ENCODE measurements at regions not wholly inside any gene's neighbourhood (a gene's known extent, or its start where the extent isn't known, plus 50 kb on each side); places are given as distances from the start of the nearest gene placed in this dataset.

DNA sequence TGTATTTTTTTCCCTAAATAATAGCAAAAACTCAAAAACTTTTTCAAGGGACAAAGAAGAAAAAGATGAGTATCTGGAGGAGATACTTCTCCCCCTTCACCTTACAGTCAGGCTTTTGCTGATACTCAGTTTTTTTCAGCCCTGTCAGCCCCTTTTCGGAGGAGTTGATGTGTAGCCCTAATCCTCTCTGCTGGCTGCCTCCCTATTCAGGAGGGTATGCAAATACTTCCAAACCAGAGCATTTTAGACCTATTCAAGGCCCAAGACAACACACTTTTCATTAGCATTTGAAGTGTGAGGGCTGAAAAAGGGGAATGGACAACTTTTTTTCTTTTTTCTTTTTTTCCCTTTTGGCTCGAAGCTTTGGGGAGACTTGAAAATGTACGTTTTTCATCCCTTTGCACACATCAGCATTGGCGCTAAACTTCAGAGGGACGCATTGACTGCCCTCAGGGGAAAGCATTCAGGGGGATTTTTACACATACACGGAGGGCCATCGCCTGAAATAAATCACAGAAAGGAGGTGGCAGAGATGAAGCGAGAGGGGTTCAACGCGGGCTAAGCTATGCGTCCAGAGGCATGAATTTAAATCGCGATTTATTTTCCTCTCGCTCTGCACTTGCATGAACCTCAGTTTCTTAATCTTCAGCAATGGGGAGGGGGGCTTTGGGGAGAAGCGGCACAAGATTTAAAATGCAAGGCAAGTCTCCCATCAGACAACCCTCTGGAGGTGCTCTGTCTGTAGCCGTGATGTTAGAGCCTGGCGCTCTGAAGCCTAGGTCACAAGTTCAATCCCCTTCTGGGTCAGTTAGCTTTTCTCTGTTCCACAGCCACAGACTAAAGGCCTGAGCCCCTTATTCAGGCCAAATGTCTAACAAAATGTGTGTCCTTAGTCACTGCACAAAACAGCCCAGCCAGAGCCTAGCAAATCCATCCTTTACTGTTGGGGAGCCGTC is 86.3 kb downstream of the ASCL1 start:
- Histone ChIP-seq H4K20me1 (ENCODE audit: insufficient read depth) (no peaks in the 10 kb centered on the region), H3F3A (replicated peaks; ENCODE audit: insufficient read depth) (no peaks in the 10 kb centered on the region), H3K79me2 (ENCODE audit: insufficient read depth) (no peaks in the 10 kb centered on the region), H3K4me2 (no peak overlapping the region), H3K4me3 (ENCODE audit: low read depth in 2 of 2, low read length in 1 of 2) (no peak overlapping the region), H3K27ac (ENCODE audit: low read depth in 2 of 2, low read length in 1 of 2) (no peak overlapping the region; a peak in 1 of 4 replicates), H3K9ac (no peak overlapping the region), H3K36me3 (replicated peaks in 1 of 2; ENCODE audit: control insufficient read depth in 1 of 2, insufficient read depth in 2 of 2, low read length in 1 of 2) (no peaks in the 10 kb centered on the region), H3K4me1 (ENCODE audit: control insufficient read depth in 1 of 2, insufficient read depth in 2 of 2, low read depth in 1 of 2, low read length in 1 of 2) (no peaks in the 10 kb centered on the region; a peak in 1 of 4 replicates), H3K9me3 (no peaks in the 10 kb centered on the region), H3K9me2 (no peaks in the 10 kb centered on the region), H2AFZ (ENCODE audit: low read depth) (no peak overlapping the region), H3K27me3 (ENCODE audit: insufficient read depth) (no peaks in the 10 kb centered on the region)
- 63% methylated on average over 18 of the region's 18 CpGs for WGBS (ENCODE audit: low lambda C conversion rate)
- DNase-seq, result no peak
- ChIA-PET POLR2A (no interaction called here), CTCF (interaction anchor here (0.6 kb wide), 1 partner anchor 140 kb away, joined by 3 read pairs; no protein-coding TSS in a partner anchor)
- TF ChIP-seq GABPA (IDR thresholded peaks at IDR 0.05; ENCODE audit: low read depth), result no peak
- no peak for TF ChIP-seq TEAD4 (IDR thresholded peaks at IDR 0.05; ENCODE audit: borderline replicate concordance, insufficient read depth)
- TF ChIP-seq NRF1 (IDR thresholded peaks at IDR 0.05; ENCODE audit: low read depth, low read length), result no peak
- no peak for TF ChIP-seq YY1 (IDR thresholded peaks at IDR 0.05; ENCODE audit: low read depth)
- TF ChIP-seq TAF1 (IDR thresholded peaks at IDR 0.05; ENCODE audit: borderline replicate concordance, low read depth, low read length), result no peak
- TF ChIP-seq TCF12 (IDR thresholded peaks at IDR 0.05), result no peak
- TF ChIP-seq POLR2AphosphoS5 (IDR thresholded peaks at IDR 0.05; ENCODE audit: low read depth, low read length), result no peak
- TF ChIP-seq MEF2A (IDR thresholded peaks at IDR 0.05; ENCODE audit: borderline replicate concordance, low read depth), result no peak
- TF ChIP-seq FOSL2 (IDR thresholded peaks at IDR 0.05; ENCODE audit: borderline replicate concordance, low read depth), result no peak
- TF ChIP-seq FOXJ3 (CRISPR knock-in tag; IDR thresholded peaks at IDR 0.05), result no peak

- H3K4me1 ChIP-seq (ENCODE audit: control insufficient read depth in 1 of 2, insufficient read depth in 2 of 2, low read depth in 1 of 2, low read length in 1 of 2), result peaks cover 0 to 2% of the 10 kb centered on the region in 2 experiments; a peak in 2 of 4 replicates
- no peak for DNase-seq
- no peaks in the 10 kb centered on the region for H3K27me3 ChIP-seq (ENCODE audit: insufficient read depth)
- no peaks in the 10 kb centered on the region for H3F3A ChIP-seq (replicated peaks; ENCODE audit: insufficient read depth)
- CTCF ChIA-PET, result no interaction called here
- no peaks in the 10 kb centered on the region for H3K9me2 ChIP-seq
- no peak overlapping the region for H3K9ac ChIP-seq
- no peak overlapping the region for H3K4me2 ChIP-seq
- no peaks in the 10 kb centered on the region for H3K36me3 ChIP-seq (replicated peaks in 1 of 2; ENCODE audit: control insufficient read depth in 1 of 2, insufficient read depth in 2 of 2, low read length in 1 of 2)
- no peaks in the 10 kb centered on the region for H3K79me2 ChIP-seq (ENCODE audit: insufficient read depth)
- TF ChIP-seq FOSL2 (IDR thresholded peaks at IDR 0.05; ENCODE audit: borderline replicate concordance, low read depth) (no peak), FOXM1 (IDR thresholded peaks at IDR 0.05; ENCODE audit: low read depth) (no peak)
- POLR2A ChIA-PET, result no interaction called here
- H4K20me1 ChIP-seq (ENCODE audit: insufficient read depth), result no peaks in the 10 kb centered on the region
- no peak overlapping the region for H3K27ac ChIP-seq (ENCODE audit: low read depth in 2 of 2, low read length in 1 of 2)
- H2AFZ ChIP-seq (ENCODE audit: low read depth), result no peak overlapping the region
- WGBS (ENCODE audit: low lambda C conversion rate), result 18% methylated on average over 3 of the region's 3 CpGs
- H3K9me3 ChIP-seq, result no peaks in the 10 kb centered on the region
- no peak overlapping the region for H3K4me3 ChIP-seq (ENCODE audit: low read depth in 2 of 2, low read length in 1 of 2)
Measured at GRCh38 chr12:103046154-103046553, 88.7 kb downstream of the ASCL1 start.

- Histone ChIP-seq H3K79me2 (ENCODE audit: insufficient read depth) (no peaks in the 10 kb centered on the region), H3K4me3 (ENCODE audit: low read depth in 2 of 2, low read length in 1 of 2) (no peak overlapping the region), H3K4me1 (ENCODE audit: control insufficient read depth in 1 of 2, insufficient read depth in 2 of 2, low read depth in 1 of 2, low read length in 1 of 2) (peaks cover 0 to 6% of the 10 kb centered on the region in 2 experiments; a peak in 2 of 4 replicates), H2AFZ (ENCODE audit: low read depth) (no peak overlapping the region), H3K36me3 (replicated peaks in 1 of 2; ENCODE audit: control insufficient read depth in 1 of 2, insufficient read depth in 2 of 2, low read length in 1 of 2) (no peaks in the 10 kb centered on the region), H3K27ac (ENCODE audit: low read depth in 2 of 2, low read length in 1 of 2) (peak overlapping the region in 1 of 2 experiments; percentile 98; a peak in 2 of 4 replicates), H3K4me2 (no peak overlapping the region), H3K27me3 (ENCODE audit: insufficient read depth) (no peaks in the 10 kb centered on the region), H3K9me2 (no peaks in the 10 kb centered on the region), H3K9ac (no peak overlapping the region), H3F3A (replicated peaks; ENCODE audit: insufficient read depth) (no peaks in the 10 kb centered on the region), H3K9me3 (no peaks in the 10 kb centered on the region), H4K20me1 (ENCODE audit: insufficient read depth) (no peaks in the 10 kb centered on the region)
- CTCF ChIA-PET, result interaction anchor here (1.0 kb wide), 1 partner anchor 131 kb away, joined by 3 read pairs; no protein-coding TSS in a partner anchor
- POLR2A ChIA-PET, result interaction anchor here (0.9 kb wide), 1 partner anchor 23 kb away, joined by 3 read pairs; no protein-coding TSS in a partner anchor
- WGBS (ENCODE audit: low lambda C conversion rate), result 0% methylated on average over 4 of the region's 4 CpGs
- peak; percentile 54 for DNase-seq
- TF ChIP-seq CHD2 (IDR thresholded peaks at IDR 0.05; ENCODE audit: low read length, partially characterized antibody), result peak; percentile 84
- no peak for TF ChIP-seq TAF1 (IDR thresholded peaks at IDR 0.05; ENCODE audit: borderline replicate concordance, low read depth, low read length)
- TF ChIP-seq EP300 (IDR thresholded peaks at IDR 0.05; ENCODE audit: borderline replicate concordance in 1 of 2, low read depth in 1 of 2, low read length in 1 of 2), result peak in 1 of 2 experiments; percentile 98; a peak in 2 of 4 replicates
- TF ChIP-seq RCOR1 (IDR thresholded peaks at IDR 0.05; ENCODE audit: low read length), result peak; percentile 94
- no peak for TF ChIP-seq NFIC (IDR thresholded peaks at IDR 0.05; ENCODE audit: borderline replicate concordance)
- no peak for TF ChIP-seq PBX3 (IDR thresholded peaks at IDR 0.05)
- TF ChIP-seq, protein P1, sequence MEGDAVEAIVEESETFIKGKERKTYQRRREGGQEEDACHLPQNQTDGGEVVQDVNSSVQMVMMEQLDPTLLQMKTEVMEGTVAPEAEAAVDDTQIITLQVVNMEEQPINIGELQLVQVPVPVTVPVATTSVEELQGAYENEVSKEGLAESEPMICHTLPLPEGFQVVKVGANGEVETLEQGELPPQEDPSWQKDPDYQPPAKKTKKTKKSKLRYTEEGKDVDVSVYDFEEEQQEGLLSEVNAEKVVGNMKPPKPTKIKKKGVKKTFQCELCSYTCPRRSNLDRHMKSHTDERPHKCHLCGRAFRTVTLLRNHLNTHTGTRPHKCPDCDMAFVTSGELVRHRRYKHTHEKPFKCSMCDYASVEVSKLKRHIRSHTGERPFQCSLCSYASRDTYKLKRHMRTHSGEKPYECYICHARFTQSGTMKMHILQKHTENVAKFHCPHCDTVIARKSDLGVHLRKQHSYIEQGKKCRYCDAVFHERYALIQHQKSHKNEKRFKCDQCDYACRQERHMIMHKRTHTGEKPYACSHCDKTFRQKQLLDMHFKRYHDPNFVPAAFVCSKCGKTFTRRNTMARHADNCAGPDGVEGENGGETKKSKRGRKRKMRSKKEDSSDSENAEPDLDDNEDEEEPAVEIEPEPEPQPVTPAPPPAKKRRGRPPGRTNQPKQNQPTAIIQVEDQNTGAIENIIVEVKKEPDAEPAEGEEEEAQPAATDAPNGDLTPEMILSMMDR (IDR thresholded peaks at IDR 0.05), result no peak
- TF ChIP-seq, protein P2, sequence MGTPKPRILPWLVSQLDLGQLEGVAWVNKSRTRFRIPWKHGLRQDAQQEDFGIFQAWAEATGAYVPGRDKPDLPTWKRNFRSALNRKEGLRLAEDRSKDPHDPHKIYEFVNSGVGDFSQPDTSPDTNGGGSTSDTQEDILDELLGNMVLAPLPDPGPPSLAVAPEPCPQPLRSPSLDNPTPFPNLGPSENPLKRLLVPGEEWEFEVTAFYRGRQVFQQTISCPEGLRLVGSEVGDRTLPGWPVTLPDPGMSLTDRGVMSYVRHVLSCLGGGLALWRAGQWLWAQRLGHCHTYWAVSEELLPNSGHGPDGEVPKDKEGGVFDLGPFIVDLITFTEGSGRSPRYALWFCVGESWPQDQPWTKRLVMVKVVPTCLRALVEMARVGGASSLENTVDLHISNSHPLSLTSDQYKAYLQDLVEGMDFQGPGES (IDR thresholded peaks at IDR 0.05; ENCODE audit: low read depth, low read length), result no peak
Measured at GRCh38 chr12:103050273-103050672, 92.8 kb downstream of the ASCL1 start.
